GM20000 (cell line): ENCODE measurements at regions not wholly inside any gene's neighbourhood (a gene's known extent, or its start where the extent isn't known, plus 50 kb on each side); places are given as distances from the start of the nearest gene placed in this dataset.

Source experiments
- DNase-seq: peaks from one replicate; pipeline ENCODE4 v3.0.0; 2012; ENCODE audit warnings: low spot score
- CTCF ChIP-seq: IDR thresholded peaks from 2 replicates; pipeline ENCODE4 v1.5.1; 2012; ENCODE audit warnings: mild to moderate bottlenecking, control low read depth; ENCODE audit errors: extremely low read depth, missing control alignments

- no peak for DNase-seq
- no peak for TF ChIP-seq CTCF
These were observed 433.8 kb upstream of the FAT1 start for GRCh38 chr4:187157380-187157958.

GRCh38 chr4:187158003-187158402, 434.3 kb upstream of the FAT1 start:
- DNase-seq, result no peak
- TF ChIP-seq CTCF, result no peak

GRCh38 chr4:187160486-187160885, 436.8 kb upstream of the FAT1 start:
- no peak for DNase-seq
- no peak for TF ChIP-seq CTCF

- DNase-seq, result no peak
- no peak for TF ChIP-seq CTCF
These were observed 443.3 kb upstream of the FAT1 start for GRCh38 chr4:187166886-187167512.

- no peak for DNase-seq
- TF ChIP-seq CTCF, result no peak
These were observed 448.2 kb upstream of the FAT1 start for GRCh38 chr4:187171706-187172339.

GRCh38 chr4:187172340-187172761, 448.7 kb upstream of the FAT1 start:
- no peak for DNase-seq
- no peak for TF ChIP-seq CTCF

- DNase-seq, result no peak
These were observed 451.1 kb upstream of the FAT1 start for GRCh38 chr4:187174749-187175148.

More at GRCh38 chr4:187174749-187175148, 451.1 kb upstream of the FAT1 start:
- no peak for TF ChIP-seq CTCF
